Activated CD4-positive, CD25-positive, alpha-beta regulatory T cell treated with anti-CD3 and anti-CD28 coated beads, Interleukin-2, amount 50 U/mL, for 24 hours (primary cell): ENCODE measurements at regions not wholly inside any gene's neighbourhood (a gene's known extent, or its start where the extent isn't known, plus 50 kb on each side); places are given as distances from the start of the nearest gene placed in this dataset.
"Not testable (repeated sequence)": the region's sequence is repeated elsewhere in the genome, so short reads cannot be mapped to it uniquely, and the experiment has no call there.

Experiments
- ATAC-seq, 2 donors: fragments of 150-1000 bp; cut with Tn5 transposase; one replicate each; pipeline ENCODE4 v1.10.0; 2021; ENCODE audit warnings: mild to moderate bottlenecking in 1 of 2, moderate library complexity in 1 of 2

DNA sequence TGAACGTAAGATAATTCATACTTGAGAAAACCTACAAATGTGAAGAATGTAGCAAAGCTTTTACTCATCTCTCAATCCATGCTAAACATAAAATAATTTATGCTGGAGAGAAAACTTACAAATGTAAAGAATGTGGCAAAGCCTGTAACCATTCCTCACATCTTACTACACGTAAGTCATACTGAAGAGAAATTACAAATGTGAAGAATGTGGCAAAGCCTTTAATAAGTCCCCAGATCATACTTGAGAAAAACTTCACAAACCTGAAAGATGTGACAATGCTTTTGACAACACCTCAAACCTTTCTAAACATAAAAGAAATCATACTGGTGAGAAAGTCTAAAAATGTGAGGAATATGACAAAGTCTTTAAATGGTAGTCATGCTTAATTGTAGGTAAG, 89.4 kb downstream of the ZNF675 start:
- ATAC-seq: no peak

GRCh38 chr19:23596872-23597271, 90.1 kb downstream of the ZNF675 start:
- ATAC-seq: no peak

DNA sequence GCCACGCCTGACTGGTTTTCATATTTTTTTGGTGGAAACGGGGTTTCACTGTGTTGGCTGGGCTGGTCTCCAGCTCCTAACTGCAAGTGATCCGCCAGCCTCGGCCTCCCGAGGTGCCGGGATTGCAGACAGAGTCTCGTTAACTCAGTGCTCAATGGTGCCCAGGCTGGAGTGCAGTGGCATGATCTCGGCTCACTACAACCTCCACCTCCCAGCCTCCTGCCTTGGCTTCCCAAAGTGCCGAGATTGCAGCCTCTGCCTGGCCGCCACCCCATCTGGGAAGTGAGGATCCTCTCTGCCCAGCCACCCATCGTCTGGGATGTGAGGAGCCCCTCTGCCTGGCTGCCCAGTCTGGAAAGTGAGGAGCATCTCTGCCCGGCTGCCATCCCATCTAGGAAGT, 92.7 kb downstream of the ZNF675 start:
- not testable (repeated sequence) for ATAC-seq

- no peak for ATAC-seq
Observed at GRCh38 chr19:23587546-23587945, 99.5 kb downstream of the ZNF675 start.

DNA sequence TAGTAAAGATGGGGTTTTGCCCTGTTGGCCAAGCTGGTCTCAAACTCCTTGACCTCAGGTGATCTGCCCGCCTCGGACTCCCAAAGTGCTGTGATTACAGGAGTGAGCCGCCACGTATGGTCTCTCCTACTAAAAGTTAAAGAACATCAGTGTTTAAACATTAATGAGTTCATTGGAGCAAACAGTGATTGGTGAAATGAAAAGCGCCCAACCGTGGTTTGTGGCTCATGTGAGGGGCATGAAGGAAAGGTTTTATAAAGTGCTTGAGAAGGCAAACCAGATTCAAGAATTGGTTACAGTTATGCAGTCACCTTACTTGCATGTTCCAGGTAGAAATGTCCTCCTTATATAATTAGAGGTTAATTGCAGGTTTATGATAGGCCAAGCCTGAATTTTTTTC, 109.5 kb downstream of the ZNF675 start:
- ATAC-seq: no peak

- no peak for ATAC-seq
Observed at GRCh38 chr19:23571175-23571574, 115.8 kb downstream of the ZNF675 start.

GRCh38 chr19:23568116-23568515, 118.9 kb downstream of the ZNF675 start:
- not testable (repeated sequence) for ATAC-seq

DNA sequence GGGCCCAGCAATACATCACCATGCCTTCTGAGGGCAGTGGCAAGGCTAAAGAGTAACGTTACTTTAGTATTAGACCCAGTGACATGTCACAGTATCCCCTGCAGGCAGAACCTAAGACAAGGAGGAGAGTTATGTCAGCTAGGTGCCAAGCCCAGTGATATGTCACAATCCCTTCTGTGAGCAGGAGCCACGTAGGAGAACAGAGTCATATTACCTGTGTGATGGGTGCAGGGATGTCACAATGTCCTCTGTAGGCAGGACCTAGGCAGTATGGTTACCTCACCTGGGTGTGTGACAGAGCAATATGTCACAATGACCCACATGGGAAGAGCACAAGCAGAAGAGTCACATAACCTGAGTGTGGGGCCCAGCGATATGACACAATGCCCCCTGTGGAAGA, 121.8 kb downstream of the ZNF675 start:
- no peak for ATAC-seq

- ATAC-seq: no peak
Observed at GRCh38 chr19:23563326-23563725, 123.7 kb downstream of the ZNF675 start.

DNA sequence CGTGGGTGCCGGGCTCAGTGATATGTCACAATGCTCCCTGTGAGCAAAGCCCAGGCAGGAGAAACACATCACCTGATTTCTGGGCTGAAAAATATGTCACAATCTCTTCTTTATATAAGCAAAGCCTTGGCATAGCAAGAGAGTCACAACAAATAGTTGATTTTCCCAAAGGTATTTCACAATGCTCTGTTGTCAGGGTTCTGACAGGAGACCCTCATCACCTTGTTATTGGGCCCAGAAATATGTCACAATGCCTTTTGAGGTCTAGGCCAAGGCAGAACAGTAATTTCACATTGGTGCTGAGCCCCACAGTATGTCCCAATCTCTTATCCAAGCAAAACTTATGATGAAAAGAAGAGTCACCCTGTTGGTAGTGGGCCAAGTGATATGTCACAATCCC, 125.7 kb downstream of the ZNF675 start:
- no peak for ATAC-seq

DNA sequence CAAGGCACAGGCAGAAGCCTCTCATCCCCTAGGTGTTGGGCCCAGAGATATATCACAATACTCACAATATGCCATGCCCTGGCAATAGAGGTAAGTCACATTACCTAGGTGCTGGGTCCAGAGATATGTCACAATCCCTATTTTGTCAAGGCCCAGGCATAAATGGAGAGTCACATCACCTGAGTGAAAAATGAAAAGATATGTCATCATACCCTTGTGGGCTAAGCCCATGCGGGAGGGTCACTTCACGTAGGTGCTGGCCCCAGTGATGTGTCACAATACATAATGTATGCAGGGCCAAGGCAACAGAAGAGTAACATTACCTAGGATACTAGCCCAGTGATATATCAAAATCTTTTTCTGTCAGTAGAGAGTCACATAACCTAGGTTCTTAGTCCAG, 127.0 kb downstream of the ZNF675 start:
- no peak for ATAC-seq

DNA sequence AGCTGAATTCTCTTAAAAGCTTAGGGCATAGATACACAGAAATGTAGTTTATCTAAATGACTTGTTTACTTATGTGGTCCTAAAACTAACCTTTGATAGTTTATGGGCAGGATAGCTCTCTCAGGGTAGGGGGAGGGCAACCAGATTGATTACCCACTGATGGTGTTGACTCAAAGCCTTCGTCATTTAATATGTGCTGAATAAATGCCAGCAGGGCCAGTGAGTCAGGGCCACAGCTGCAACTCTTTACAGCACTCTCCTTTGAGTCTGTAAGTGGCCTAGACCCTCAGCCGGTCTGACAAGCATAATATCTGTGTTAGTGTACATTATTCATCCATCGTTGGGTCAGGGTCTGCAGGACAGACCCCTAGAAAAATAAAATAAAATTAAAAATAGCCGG, 128.5 kb downstream of the ZNF675 start:
- ATAC-seq: no peak

DNA sequence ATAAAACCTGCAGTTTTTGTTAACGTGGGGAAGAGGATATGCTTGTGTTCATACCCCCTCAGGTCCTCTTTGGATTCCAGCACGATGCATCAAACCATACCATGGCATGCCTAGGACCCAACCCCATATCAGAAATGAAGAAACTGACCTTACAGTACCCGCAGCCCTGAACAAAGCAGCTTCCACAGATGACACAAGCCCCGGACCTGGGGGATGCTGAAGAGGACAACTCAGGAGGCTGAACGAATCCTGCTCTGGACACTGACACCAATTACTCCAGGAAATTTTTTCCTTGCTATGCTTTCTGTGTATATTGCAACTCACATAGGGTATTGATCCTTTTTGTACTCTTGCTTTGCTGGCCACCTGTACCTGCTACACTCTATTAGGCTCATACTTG, 129.6 kb downstream of the ZNF675 start:
- ATAC-seq: no peak

GRCh38 chr19:23554548-23554947, 132.5 kb downstream of the ZNF675 start:
- ATAC-seq: no peak

- ATAC-seq: not testable (repeated sequence)
Observed at GRCh38 chr19:23550102-23550501, 136.9 kb downstream of the ZNF675 start.

DNA sequence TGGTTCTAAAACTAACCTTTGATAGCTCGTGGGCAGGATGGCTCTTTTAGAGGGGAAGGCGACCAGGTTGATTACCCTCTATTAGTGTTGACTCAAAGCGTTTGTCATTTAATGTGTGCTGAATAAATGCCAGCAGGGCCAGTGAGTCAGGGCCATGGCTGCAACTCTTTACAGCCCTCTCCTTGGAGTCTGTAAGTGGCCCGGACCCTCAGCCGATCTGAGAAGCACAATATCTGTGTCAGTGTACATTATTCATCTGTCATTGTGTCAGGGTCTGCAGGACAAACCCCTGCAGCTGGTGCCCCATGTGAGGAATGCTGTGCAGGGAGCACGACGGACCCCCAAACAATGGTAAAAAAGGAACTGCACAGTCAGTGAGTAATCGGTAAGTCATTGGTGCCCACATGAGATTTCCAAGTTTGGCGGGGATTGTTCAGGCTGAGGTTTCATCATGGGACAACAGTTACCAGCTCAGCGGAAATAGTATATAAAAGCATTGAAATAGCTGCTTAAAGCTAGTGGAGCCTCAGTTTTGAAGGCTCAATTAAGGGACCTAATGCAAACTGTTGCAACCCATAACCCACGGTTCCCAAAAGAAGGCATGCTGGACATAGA, 139.1 kb downstream of the ZNF675 start:
- no peak for ATAC-seq

DNA sequence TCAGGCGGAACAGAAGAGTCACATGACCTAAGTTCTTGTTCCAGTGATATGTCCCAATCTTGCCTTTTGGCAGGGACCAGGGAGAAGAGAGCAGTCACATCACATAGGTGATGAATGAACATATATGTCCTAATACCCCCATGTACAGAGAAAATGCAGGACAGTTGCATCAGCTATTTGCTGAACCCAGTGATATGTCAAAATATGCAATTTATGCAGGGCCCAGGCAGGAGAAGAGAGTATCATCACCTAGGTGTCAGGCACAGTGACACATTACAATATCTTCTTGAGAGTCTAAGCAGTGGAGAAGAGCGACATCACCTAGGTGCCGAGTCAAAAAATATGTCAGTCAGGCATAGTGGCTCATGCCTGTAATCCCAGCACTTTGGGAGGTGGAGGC, 139.9 kb downstream of the ZNF675 start:
- ATAC-seq: no peak

- ATAC-seq: no peak
Observed at GRCh38 chr19:23543351-23543750, 143.7 kb downstream of the ZNF675 start.

- ATAC-seq: no peak
Observed at GRCh38 chr19:23542562-23542961, 144.4 kb downstream of the ZNF675 start.

DNA sequence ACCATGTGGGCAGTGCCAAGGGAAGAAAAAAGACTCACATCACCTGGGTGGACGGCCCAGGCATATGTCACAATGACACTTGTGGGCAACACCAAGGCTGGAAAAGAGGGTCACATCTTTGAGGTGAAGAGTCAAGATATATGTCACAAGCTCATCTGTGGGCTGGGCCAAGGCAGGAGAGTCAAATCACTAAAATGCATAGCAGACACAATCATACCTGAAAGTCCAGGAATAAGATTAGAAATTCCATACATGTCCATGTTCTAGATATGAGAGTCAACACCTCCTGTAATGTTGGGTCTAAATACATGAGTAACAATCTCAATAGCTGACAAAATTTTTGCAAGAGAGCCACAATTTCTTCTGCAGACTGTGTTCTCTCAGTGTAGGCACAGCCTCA, 145.0 kb downstream of the ZNF675 start:
- ATAC-seq: no peak

DNA sequence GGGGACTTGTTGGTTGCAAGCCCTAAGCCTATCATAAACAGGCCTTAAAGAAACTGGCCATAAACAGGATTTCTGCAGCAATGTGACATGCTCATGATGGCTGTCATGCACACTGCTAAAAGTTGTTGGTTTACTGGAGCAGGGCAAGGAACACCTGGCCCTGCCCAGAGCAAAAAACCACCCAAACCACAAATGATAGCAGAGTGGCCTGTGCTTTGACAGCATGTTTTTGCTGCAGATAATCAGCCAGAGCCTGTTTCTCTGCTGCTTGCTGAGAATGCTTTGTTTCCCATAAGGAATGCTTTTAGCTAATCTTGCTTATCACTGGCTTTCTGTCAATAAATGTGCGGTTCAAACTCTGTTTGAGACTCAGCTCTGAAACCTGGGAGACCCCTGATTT, 144.9 kb upstream of the ZNF91 start:
- not testable (repeated sequence) for ATAC-seq

GRCh38 chr19:23539499-23539898, 144.2 kb upstream of the ZNF91 start:
- no peak for ATAC-seq

DNA sequence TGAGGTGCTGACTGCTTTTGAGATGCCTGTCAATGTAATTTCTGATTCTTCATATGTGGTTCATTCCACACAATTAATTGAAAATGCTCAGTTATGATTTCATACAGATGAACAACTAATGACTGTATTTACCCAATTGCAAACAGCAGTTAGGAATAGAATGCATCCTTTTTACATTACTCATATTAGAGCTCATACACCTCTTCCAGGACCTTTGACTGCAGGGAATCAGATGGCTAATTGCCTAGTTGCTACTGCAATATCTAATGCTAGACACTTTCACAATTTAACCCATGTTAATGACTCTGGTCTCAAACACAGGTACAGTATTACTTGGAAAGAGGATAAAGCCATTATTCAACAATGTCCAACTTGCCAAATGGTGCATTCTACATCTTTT, 141.9 kb upstream of the ZNF91 start:
- not testable (repeated sequence) for ATAC-seq

DNA sequence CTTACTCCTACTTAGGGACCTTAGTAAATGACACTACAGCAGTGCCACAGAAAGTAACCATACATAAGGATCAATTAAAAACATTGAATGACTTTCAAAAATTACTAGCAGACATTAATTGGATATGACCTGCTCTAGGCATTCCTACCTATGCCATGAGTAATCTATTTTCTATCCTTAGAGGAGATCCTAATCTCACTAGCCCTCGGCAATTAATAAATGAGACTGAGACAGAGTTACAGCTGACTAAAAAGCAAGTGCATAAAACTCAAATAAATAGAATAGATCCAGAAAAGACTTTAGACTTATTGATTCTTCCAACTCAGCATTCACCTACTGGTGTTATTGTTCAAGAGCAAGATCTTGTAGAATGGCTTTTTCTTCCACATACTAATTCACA, 141.1 kb upstream of the ZNF91 start:
- not testable (repeated sequence) for ATAC-seq

DNA sequence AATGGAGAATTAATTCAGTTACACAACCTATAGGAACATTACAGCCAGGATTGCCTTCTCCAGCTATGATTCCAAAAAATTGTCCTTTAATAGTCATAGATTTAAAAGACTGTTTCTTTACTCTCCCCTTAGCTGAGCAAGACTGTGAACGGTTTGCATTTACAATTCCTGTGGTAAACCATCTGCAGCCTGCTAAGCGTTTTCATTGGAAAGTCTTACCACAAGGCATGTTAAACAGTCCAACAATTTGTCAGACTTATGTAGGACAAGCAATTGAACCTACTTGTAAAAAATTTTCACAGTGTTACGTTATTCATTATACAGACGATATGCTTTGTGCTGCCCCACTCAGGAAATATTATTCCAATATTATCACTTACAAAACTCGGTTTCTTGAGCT, 140.6 kb upstream of the ZNF91 start:
- ATAC-seq: not testable (repeated sequence)

DNA sequence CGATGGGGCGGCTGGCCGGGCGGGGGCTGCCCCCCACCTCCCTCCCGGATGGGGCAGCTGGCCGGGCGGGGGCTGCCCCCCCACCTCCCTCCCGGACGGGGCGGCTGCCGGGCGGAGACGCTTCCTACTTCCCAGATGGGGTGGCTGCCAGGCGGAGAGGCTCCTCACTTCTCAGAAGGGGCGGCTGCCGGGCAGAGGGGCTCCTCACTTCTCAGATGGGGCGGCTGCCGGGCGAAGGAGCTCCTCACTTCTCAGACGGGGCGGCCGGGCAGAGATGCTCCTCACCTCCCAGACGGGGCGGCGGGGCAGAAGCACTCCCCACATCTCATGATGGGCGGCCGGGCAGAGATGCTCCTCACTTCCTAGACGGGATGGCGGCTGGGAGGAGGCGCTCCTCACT, 138.2 kb upstream of the ZNF91 start:
- ATAC-seq: not testable (repeated sequence)
